ENCODE measurements at regions not wholly inside any gene's neighbourhood (a gene's known extent, or its start where the extent isn't known, plus 50 kb on each side); places are given as distances from the start of the nearest gene placed in this dataset.

DNA sequence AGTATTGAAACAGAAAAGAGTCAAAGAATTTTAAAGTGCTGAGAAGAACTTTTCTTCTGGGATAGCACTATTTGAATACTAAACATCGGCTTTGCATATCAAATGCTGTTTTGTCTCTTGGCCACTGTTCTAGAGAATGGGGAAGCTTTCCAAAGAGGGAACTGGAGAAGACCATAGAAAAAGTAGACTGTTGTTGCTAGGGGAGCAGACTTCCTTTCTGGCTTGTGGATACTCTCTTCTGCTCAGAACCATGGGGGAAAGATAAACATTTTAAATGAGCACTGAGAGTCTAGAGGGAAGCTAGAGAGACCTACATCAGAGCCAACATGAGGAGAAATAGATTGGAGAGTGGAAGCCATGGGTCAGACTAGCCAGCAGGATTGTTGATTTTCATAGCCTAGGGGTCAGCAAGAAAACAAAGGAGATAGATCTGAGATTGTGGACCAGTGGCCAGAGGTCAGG lies 315.7 kb downstream of the KCTD12 start:
- DNase-seq (ENCODE audit: low spot score) = no peak
- 71% methylated on average over 1 of the region's 1 CpG for WGBS
- Histone ChIP-seq H3K4me1 (ENCODE audit: control insufficient read depth in 4 of 4, insufficient read depth in 4 of 4, low read length in 3 of 4) (no peaks in the 10 kb centered on the region), H3K36me3 (ENCODE audit: control insufficient read depth in 4 of 4, insufficient read depth in 3 of 4, low read depth in 1 of 4, low read length in 3 of 4) (no peaks in the 10 kb centered on the region), H3K9ac (ENCODE audit: low read depth in 1 of 2, low read length in 2 of 2) (no peak overlapping the region), H3K9me3 (ENCODE audit: control insufficient read depth in 4 of 4, low read length in 3 of 4) (peaks cover 0 to 2% (median 0%) of the 10 kb centered on the region in 4 donors), H3K27ac (ENCODE audit: low read depth in 1 of 2, low read length in 2 of 2) (no peak overlapping the region), H3K4me3 (ENCODE audit: low read depth in 1 of 3, low read length in 3 of 3) (no peak overlapping the region), H3K27me3 (ENCODE audit: control insufficient read depth in 4 of 4, insufficient read depth in 4 of 4, low read length in 3 of 4) (no peaks in the 10 kb centered on the region)
- TF ChIP-seq MAX (IDR thresholded peaks at IDR 0.05) (no peak), RAD21 (IDR thresholded peaks at IDR 0.05) (no peak), GABPA (IDR thresholded peaks at IDR 0.05 in 1 of 2, conservative IDR thresholded peaks at IDR 0.05 in 1 of 2) (no peak), EGR1 (IDR thresholded peaks at IDR 0.05; ENCODE audit: low read depth in 2 of 2) (no peak), FOXA1 (IDR thresholded peaks at IDR 0.05) (no peak), CTCF (IDR thresholded peaks at IDR 0.05; ENCODE audit: low read depth, low read length, missing input control) (no peak), RXRA (IDR thresholded peaks at IDR 0.05) (no peak), ZBTB33 (IDR thresholded peaks at IDR 0.05) (no peak), YY1 (IDR thresholded peaks at IDR 0.05) (no peak), SP1 (IDR thresholded peaks at IDR 0.05) (no peak), HNF4G (IDR thresholded peaks at IDR 0.05) (no peak), JUND (IDR thresholded peaks at IDR 0.05) (no peak), HNF4A (conservative IDR thresholded peaks at IDR 0.05) (no peak), FOXA2 (IDR thresholded peaks at IDR 0.05) (no peak), TAF1 (conservative IDR thresholded peaks at IDR 0.05) (no peak), NR2F2 (IDR thresholded peaks at IDR 0.05) (no peak), ATF3 (IDR thresholded peaks at IDR 0.05) (no peak)
- TF ChIP-seq, protein P1, sequence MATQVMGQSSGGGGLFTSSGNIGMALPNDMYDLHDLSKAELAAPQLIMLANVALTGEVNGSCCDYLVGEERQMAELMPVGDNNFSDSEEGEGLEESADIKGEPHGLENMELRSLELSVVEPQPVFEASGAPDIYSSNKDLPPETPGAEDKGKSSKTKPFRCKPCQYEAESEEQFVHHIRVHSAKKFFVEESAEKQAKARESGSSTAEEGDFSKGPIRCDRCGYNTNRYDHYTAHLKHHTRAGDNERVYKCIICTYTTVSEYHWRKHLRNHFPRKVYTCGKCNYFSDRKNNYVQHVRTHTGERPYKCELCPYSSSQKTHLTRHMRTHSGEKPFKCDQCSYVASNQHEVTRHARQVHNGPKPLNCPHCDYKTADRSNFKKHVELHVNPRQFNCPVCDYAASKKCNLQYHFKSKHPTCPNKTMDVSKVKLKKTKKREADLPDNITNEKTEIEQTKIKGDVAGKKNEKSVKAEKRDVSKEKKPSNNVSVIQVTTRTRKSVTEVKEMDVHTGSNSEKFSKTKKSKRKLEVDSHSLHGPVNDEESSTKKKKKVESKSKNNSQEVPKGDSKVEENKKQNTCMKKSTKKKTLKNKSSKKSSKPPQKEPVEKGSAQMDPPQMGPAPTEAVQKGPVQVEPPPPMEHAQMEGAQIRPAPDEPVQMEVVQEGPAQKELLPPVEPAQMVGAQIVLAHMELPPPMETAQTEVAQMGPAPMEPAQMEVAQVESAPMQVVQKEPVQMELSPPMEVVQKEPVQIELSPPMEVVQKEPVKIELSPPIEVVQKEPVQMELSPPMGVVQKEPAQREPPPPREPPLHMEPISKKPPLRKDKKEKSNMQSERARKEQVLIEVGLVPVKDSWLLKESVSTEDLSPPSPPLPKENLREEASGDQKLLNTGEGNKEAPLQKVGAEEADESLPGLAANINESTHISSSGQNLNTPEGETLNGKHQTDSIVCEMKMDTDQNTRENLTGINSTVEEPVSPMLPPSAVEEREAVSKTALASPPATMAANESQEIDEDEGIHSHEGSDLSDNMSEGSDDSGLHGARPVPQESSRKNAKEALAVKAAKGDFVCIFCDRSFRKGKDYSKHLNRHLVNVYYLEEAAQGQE (IDR thresholded peaks at IDR 0.05) = no peak

All from liver (tissue), 8 donors.